ENCODE measurements at regions not wholly inside any gene's neighbourhood (a gene's known extent, or its start where the extent isn't known, plus 50 kb on each side); places are given as distances from the start of the nearest gene placed in this dataset.
A peak's percentile ranks its signal among the peaks of the same experiment; 100 is the strongest.

DNA sequence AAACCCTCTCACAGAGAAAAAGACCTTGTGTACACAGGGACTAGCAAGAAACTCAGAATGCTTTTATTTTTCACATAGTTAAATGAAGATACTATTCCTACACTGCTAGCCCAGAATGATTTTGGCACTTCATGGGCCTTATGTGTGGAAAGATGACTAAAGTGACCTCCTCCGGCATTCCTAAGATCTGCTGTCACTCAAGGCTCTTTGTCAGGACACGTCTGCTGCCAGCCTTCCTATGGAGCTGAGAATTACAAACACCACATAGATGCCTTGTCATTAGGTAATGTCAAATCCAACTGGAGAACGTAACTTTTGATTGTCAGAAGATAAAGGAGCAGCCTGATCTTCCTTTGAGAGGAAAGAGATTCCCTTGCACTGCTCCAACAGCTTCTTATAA is 249.1 kb downstream of the FAT3 start:
- 63 to 74% methylated on average over 3 of the region's 3 CpGs for WGBS, 2 donors
- TF ChIP-seq, protein P1, sequence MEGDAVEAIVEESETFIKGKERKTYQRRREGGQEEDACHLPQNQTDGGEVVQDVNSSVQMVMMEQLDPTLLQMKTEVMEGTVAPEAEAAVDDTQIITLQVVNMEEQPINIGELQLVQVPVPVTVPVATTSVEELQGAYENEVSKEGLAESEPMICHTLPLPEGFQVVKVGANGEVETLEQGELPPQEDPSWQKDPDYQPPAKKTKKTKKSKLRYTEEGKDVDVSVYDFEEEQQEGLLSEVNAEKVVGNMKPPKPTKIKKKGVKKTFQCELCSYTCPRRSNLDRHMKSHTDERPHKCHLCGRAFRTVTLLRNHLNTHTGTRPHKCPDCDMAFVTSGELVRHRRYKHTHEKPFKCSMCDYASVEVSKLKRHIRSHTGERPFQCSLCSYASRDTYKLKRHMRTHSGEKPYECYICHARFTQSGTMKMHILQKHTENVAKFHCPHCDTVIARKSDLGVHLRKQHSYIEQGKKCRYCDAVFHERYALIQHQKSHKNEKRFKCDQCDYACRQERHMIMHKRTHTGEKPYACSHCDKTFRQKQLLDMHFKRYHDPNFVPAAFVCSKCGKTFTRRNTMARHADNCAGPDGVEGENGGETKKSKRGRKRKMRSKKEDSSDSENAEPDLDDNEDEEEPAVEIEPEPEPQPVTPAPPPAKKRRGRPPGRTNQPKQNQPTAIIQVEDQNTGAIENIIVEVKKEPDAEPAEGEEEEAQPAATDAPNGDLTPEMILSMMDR (IDR thresholded peaks at IDR 0.05; ENCODE audit: control extremely low read depth, extremely low read depth) = no peak
- H3K9ac ChIP-seq (ENCODE audit: insufficient read depth in 1 of 2, low read length in 2 of 2) = no peak overlapping the region

DNA sequence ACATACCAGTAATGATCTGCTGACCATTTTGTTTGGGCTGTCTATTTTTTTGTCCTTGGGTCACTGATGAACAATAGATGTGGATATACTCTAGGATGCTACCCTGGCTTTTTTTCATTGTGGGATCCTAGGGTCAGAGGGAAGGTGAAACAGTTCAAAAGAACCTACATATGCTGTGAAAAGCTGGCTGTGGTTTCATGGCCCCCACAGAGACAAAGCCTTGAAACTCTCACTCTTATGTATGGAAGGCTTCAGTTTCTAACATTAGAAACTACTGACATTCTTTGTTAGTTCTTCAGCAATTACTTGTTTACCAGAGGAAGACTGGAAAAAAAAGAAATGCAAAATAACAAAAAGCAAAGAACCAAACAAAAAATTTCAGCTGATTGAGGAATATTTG is 250.7 kb downstream of the FAT3 start:
- no peaks in the 10 kb centered on the region for H3K9me3 ChIP-seq (ENCODE audit: control insufficient read depth in 4 of 4, insufficient read depth in 3 of 4, low read length in 3 of 4)
- H3K36me3 ChIP-seq (ENCODE audit: control insufficient read depth in 4 of 4, insufficient read depth in 4 of 4, low read length in 4 of 4) = no peaks in the 10 kb centered on the region
- no peak overlapping the region for H3K9ac ChIP-seq (ENCODE audit: insufficient read depth in 1 of 2, low read length in 2 of 2)
- H3K4me1 ChIP-seq (ENCODE audit: control insufficient read depth in 5 of 5, insufficient read depth in 5 of 5, low read length in 5 of 5) = peaks cover 0 to 8% (median 0%) of the 10 kb centered on the region in 5 donors
- ATAC-seq (ENCODE audit: insufficient read depth, low FRiP score) (no peak), DNase-seq (peak in 1 of 3 donors; percentile 12)
- H3K27ac ChIP-seq (ENCODE audit: low read depth in 1 of 2, low read length in 1 of 2) = no peak overlapping the region
- H3K27me3 ChIP-seq (ENCODE audit: control insufficient read depth in 3 of 3, insufficient read depth in 3 of 3, low read length in 2 of 3) = no peaks in the 10 kb centered on the region
- TF ChIP-seq, protein P1 (IDR thresholded peaks at IDR 0.05; ENCODE audit: control extremely low read depth, extremely low read depth) = no peak
- no peak overlapping the region for H3K4me3 ChIP-seq

More for the DNA sequence above, 249.1 kb downstream of the FAT3 start:
- no peaks in the 10 kb centered on the region for H3K27me3 ChIP-seq (ENCODE audit: control insufficient read depth in 3 of 3, insufficient read depth in 3 of 3, low read length in 2 of 3)
- no peaks in the 10 kb centered on the region for H3K36me3 ChIP-seq (ENCODE audit: control insufficient read depth in 4 of 4, insufficient read depth in 4 of 4, low read length in 4 of 4)
- no peak overlapping the region for H3K4me3 ChIP-seq
- DNase-seq (no peak), ATAC-seq (ENCODE audit: insufficient read depth, low FRiP score) (no peak)
- no peaks in the 10 kb centered on the region for H3K9me3 ChIP-seq (ENCODE audit: control insufficient read depth in 4 of 4, insufficient read depth in 3 of 4, low read length in 3 of 4)
- peaks cover 0 to 8% (median 0%) of the 10 kb centered on the region in 5 donors for H3K4me1 ChIP-seq (ENCODE audit: control insufficient read depth in 5 of 5, insufficient read depth in 5 of 5, low read length in 5 of 5)
- no peak overlapping the region for H3K27ac ChIP-seq (ENCODE audit: low read depth in 1 of 2, low read length in 1 of 2)

- 83 to 88% methylated on average over 3 of the region's 3 CpGs for WGBS, 2 donors
These were observed 251.2 kb downstream of the FAT3 start for GRCh38 chr11:92475819-92476218.

More at GRCh38 chr11:92475819-92476218, 251.2 kb downstream of the FAT3 start:
- H3K27ac ChIP-seq (ENCODE audit: low read depth in 1 of 2, low read length in 1 of 2) = no peak overlapping the region
- H3K27me3 ChIP-seq (ENCODE audit: control insufficient read depth in 3 of 3, insufficient read depth in 3 of 3, low read length in 2 of 3) = no peaks in the 10 kb centered on the region
- peaks cover 0 to 8% (median 0%) of the 10 kb centered on the region in 5 donors for H3K4me1 ChIP-seq (ENCODE audit: control insufficient read depth in 5 of 5, insufficient read depth in 5 of 5, low read length in 5 of 5)
- ATAC-seq (ENCODE audit: insufficient read depth, low FRiP score) (no peak), DNase-seq (no peak)
- H3K36me3 ChIP-seq (ENCODE audit: control insufficient read depth in 4 of 4, insufficient read depth in 4 of 4, low read length in 4 of 4) = no peaks in the 10 kb centered on the region
- H3K9ac ChIP-seq (ENCODE audit: insufficient read depth in 1 of 2, low read length in 2 of 2) = no peak overlapping the region
- TF ChIP-seq, protein P1 (IDR thresholded peaks at IDR 0.05; ENCODE audit: control extremely low read depth, extremely low read depth) = no peak
- no peak overlapping the region for H3K4me3 ChIP-seq
- H3K9me3 ChIP-seq (ENCODE audit: control insufficient read depth in 4 of 4, insufficient read depth in 3 of 4, low read length in 3 of 4) = no peaks in the 10 kb centered on the region

All from lung (tissue), 11 donors.